ENCODE measurements at regions not wholly inside any gene's neighbourhood (a gene's known extent, or its start where the extent isn't known, plus 50 kb on each side); places are given as distances from the start of the nearest gene placed in this dataset.

GRCh38 chr22:44406341-44407170 is 91.5 kb downstream of the RTL6 start:
- ATAC-seq, result no peak

DNA sequence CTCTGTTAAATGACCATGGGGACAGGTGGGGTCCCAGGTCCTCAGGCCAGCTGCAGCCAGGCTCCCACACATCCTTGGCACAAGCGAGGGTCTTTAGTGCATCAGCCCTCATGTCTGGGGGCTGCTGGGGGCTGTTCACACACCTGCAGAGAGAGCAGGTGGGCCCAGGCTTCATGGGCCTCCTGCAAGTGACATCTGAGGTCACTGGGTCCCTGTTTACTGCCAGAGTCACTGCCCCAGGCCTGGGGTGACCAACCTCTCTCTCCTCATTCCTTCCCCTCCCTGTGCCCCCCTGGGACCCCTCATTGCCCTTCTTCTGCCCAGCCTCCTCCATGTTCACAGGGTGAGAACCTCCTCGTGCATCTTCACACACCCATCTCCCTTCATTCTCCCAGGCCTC is 92.4 kb downstream of the RTL6 start:
- Histone ChIP-seq H3K4me1 (ENCODE audit: low read depth) (no peaks in the 10 kb centered on the region), H3K36me3 (ENCODE audit: low read depth) (no peaks in the 10 kb centered on the region), H3K4me3 (no peak overlapping the region), H3K9me3 (no peaks in the 10 kb centered on the region)
- intact Hi-C loops (cut with DNase I, micrococcal nuclease), result no loop called here
- DNase-seq (peak in 2 of 3 donors; percentile 3 to 10), ATAC-seq (no peak)
- no peak for TF ChIP-seq CTCF (IDR thresholded peaks at IDR 0.05)

More at GRCh38 chr22:44406341-44407170, 91.5 kb downstream of the RTL6 start:
- no peaks in the 10 kb centered on the region for H3K9me3 ChIP-seq
- TF ChIP-seq CTCF (IDR thresholded peaks at IDR 0.05), result no peak
- peak in 2 of 3 donors; percentile 7 to 9 for DNase-seq
- H3K4me3 ChIP-seq, result no peak overlapping the region
- intact Hi-C loops (cut with DNase I, micrococcal nuclease), result no loop called here
- H3K4me1 ChIP-seq (ENCODE audit: low read depth), result no peaks in the 10 kb centered on the region
- no peaks in the 10 kb centered on the region for H3K36me3 ChIP-seq (ENCODE audit: low read depth)

DNA sequence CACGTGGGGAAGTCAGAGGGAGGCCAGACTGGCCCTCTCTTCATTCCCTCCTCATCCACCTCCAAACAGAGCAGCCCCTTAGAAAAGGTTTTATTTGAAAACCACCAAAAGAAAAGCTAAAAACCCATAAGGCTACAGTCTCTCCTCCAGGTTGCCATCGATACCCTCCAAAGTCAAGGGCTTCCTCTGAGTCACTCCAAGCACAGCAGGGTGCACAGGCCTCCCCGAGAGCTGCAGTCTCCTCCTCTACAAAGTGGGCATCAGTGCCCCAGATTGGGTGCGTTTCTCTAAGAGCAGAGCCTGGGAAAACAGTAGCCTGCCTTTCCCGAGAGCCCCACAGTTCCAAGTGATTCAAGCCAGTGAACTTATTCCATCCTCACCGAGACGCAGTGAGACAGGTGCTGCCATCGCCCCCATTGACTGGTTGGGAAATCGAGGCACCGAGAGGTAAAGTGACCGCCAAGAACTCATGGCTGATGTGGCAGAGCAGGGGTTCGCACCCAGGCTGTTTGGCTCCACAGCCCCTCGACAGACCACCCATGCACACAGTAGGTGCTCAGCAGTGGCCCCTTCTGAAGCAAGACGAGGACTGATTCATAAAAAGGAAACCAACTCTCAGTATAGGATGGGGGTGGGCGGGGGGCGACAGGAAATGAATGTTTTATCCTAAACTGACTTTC is 91.7 kb upstream of the SHISAL1 start:
- no peaks in the 10 kb centered on the region for H3K36me3 ChIP-seq (ENCODE audit: low read depth)
- TF ChIP-seq CTCF (IDR thresholded peaks at IDR 0.05), result no peak
- intact Hi-C loops (cut with DNase I, micrococcal nuclease), result no loop called here
- no peak for ATAC-seq
- H3K9me3 ChIP-seq, result no peaks in the 10 kb centered on the region
- H3K4me1 ChIP-seq (ENCODE audit: low read depth), result no peaks in the 10 kb centered on the region
- no peak overlapping the region for H3K4me3 ChIP-seq
- peak in 2 of 3 donors; percentile 3 to 12 for DNase-seq

DNA sequence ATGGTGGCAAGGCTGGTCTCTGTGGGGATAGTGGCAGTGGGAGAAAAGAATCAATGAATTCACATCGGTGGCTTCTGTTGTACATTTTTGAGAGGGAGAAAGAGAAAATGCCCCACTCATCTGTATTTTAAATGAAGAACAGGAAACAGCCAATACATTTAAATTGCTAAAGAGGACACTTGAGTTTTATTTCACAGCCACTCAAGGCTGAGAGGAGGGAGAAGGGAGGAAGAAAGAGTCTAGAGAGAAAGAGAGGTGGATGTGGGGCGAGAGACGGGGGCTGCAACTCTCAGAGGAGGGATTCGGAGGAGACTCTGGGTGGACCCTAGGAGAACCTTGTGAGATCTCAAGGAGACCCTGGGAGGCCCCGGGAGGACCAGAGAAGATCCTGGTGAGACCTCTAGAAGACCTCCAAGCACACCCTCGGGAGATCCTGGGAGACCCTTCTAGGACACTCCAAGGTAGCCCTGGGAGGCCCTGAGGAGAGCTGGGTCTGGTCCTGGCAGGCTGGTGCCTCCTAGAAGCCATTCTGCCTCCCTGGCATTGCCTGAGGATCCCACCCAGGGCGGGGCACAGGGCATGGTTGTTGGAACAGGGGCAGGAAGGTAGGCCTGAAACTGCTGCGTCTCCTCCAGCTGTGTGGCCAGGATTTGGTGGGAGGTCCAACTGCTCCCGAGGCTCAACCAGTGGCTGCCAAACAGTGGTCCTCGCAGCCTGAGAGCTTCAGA is 91.0 kb upstream of the SHISAL1 start:
- H3K36me3 ChIP-seq (ENCODE audit: low read depth), result no peaks in the 10 kb centered on the region
- no peaks in the 10 kb centered on the region for H3K9me3 ChIP-seq
- no peak overlapping the region for H3K4me3 ChIP-seq
- DNase-seq (peak in 2 of 3 donors; percentile 10 to 25), ATAC-seq (no peak)
- H3K4me1 ChIP-seq (ENCODE audit: low read depth), result no peaks in the 10 kb centered on the region
- TF ChIP-seq CTCF (IDR thresholded peaks at IDR 0.05), result no peak
- intact Hi-C loops (cut with DNase I, micrococcal nuclease), result no loop called here

- ATAC-seq (no peak), DNase-seq (no peak)
- H3K36me3 ChIP-seq (ENCODE audit: low read depth), result no peaks in the 10 kb centered on the region
- no peak for TF ChIP-seq CTCF (IDR thresholded peaks at IDR 0.05)
- H3K4me3 ChIP-seq, result no peak overlapping the region
- no peaks in the 10 kb centered on the region for H3K9me3 ChIP-seq
- H3K4me1 ChIP-seq (ENCODE audit: low read depth), result no peaks in the 10 kb centered on the region
- intact Hi-C loops (cut with DNase I, micrococcal nuclease), result no loop called here
These were observed 90.4 kb upstream of the SHISAL1 start for GRCh38 chr22:44403166-44403565.
